Mesendoderm (in vitro differentiated cells): ENCODE measurements at regions not wholly inside any gene's neighbourhood (a gene's known extent, or its start where the extent isn't known, plus 50 kb on each side); places are given as distances from the start of the nearest gene placed in this dataset.
A peak's percentile ranks its signal among the peaks of the same experiment; 100 is the strongest.

Experiments
- DNase-seq: peaks from one replicate; pipeline ENCODE4 v3.0.0; 2013
- H2AK5ac ChIP-seq: 2 replicates; pipeline ENCODE4 v1.6.1; 2013; ENCODE audit warnings: low read length, inconsistent platforms
- H2BK120ac ChIP-seq: 2 replicates; pipeline ENCODE4 v1.6.1; 2013; ENCODE audit warnings: low read depth, mild to moderate bottlenecking, low read length, moderate library complexity, mixed read lengths
- H2BK15ac ChIP-seq: replicated peaks from 2 replicates; pipeline ENCODE4 v1.6.1; 2013; ENCODE audit warnings: low read depth, mild to moderate bottlenecking, moderate library complexity
- H2BK5ac ChIP-seq: 2 replicates; pipeline ENCODE4 v1.6.1; 2013; ENCODE audit warnings: low read length, inconsistent platforms
- H3K18ac ChIP-seq: 2 replicates; pipeline ENCODE4 v1.6.1; 2013; ENCODE audit warnings: mild to moderate bottlenecking, low read length, mixed read lengths
- H3K23ac ChIP-seq: one replicate; pipeline ENCODE4 v1.6.1; 2013; ENCODE audit warnings: low read length
- H3K27ac ChIP-seq: 2 replicates; pipeline ENCODE4 v1.5.1; 2013; ENCODE audit warnings: low read depth, mild to moderate bottlenecking, inconsistent platforms, low read length, moderate library complexity
- H3K27me3 ChIP-seq: 2 replicates; pipeline ENCODE4 v1.6.1; 2013; ENCODE audit warnings: low read length, control low read depth, mild to moderate bottlenecking, inconsistent platforms; ENCODE audit not compliant: insufficient read depth, poor library complexity
- H3K36me3 ChIP-seq: 2 replicates; pipeline ENCODE4 v1.6.1; 2013; ENCODE audit warnings: low read length, inconsistent platforms; ENCODE audit not compliant: control insufficient read depth, insufficient read depth
- H3K4ac ChIP-seq: one replicate; pipeline ENCODE4 v1.6.1; 2013; ENCODE audit warnings: low read depth, mild to moderate bottlenecking, low read length, moderate library complexity
- H3K4me1 ChIP-seq: 2 replicates; pipeline ENCODE4 v1.6.1; 2013; ENCODE audit warnings: low read depth, low read length, inconsistent platforms; ENCODE audit not compliant: control insufficient read depth
- H3K4me2 ChIP-seq: 2 replicates; pipeline ENCODE4 v1.6.1; 2013; ENCODE audit warnings: low read length
- H3K4me3 ChIP-seq: 2 replicates; pipeline ENCODE4 v1.5.1; 2013; ENCODE audit warnings: mild to moderate bottlenecking, low read length
- H3K56ac ChIP-seq: one replicate; pipeline ENCODE4 v1.6.1; 2013; ENCODE audit warnings: low read length
- H3K79me1 ChIP-seq: 2 replicates; pipeline ENCODE4 v1.6.1; 2013; ENCODE audit warnings: low read length, inconsistent platforms
- H3K79me2 ChIP-seq: 2 replicates; pipeline ENCODE4 v1.6.1; 2013; ENCODE audit warnings: mild to moderate bottlenecking, low read length; ENCODE audit not compliant: control insufficient read depth, insufficient read depth
- H3K9ac ChIP-seq: 2 replicates; pipeline ENCODE4 v1.6.1; 2013; ENCODE audit warnings: low read length, inconsistent platforms
- H4K5ac ChIP-seq: one replicate; pipeline ENCODE4 v1.6.1; 2013; ENCODE audit warnings: low read length
- H4K8ac ChIP-seq: one replicate; pipeline ENCODE4 v1.6.1; 2013; ENCODE audit warnings: low read depth, mild to moderate bottlenecking, control low read depth, low read length, moderate library complexity
- WGBS: extraction: QIAGEN DNeasy Blood & Tissue Kit; methylation state at CpG from one replicate; pipeline ENCODE4 v1.1.7; 2013; ENCODE audit warnings: low lambda C conversion rate, missing lambda C conversion rate; ENCODE audit not compliant: insufficient coverage; ENCODE audit errors: extremely low coverage; 5-methylcytosine and 5-hydroxymethylcytosine counted together

DNA sequence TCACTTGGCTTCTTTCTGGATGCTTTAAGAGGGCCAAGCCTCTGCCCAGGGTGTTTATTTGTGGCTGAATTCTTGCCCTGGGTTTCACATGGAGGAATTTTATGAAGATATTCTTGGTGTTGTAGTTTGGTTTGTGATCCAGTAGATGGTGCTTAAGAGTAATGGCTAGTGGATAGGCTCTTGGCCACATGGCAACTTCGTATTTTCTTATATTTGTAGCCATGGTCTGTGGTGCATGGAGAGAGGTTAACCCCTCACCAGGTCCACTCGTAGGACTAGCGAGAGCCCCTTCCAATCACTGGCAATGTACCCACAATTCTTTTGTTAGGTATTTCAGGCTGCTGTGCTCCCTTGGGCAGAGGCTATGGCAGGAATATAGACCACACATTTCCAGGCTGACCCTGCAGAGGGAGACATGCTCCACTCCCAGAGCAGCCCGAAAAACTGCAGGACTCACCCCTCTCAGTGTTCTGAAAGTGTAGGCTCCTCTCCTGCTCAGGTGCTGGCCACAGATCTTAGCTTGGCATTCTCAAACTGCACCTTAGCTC, 582.1 kb upstream of the SETBP1 start:
- H3K27ac ChIP-seq = no peak overlapping the region
- no peak overlapping the region for H3K4me2 ChIP-seq
- H4K8ac ChIP-seq = no peak overlapping the region
- WGBS = no CpG with 5 or more reads among the region's 4 CpGs
- no peaks in the 10 kb centered on the region for H3K27me3 ChIP-seq
- H3K9ac ChIP-seq = no peak overlapping the region
- H2AK5ac ChIP-seq = no peak overlapping the region
- H3K4ac ChIP-seq = no peak overlapping the region
- no peak overlapping the region for H2BK5ac ChIP-seq
- no peak overlapping the region for H2BK15ac ChIP-seq
- no peak overlapping the region for H3K18ac ChIP-seq
- H3K4me1 ChIP-seq = no peaks in the 10 kb centered on the region
- H3K79me1 ChIP-seq = no peaks in the 10 kb centered on the region
- no peaks in the 10 kb centered on the region for H3K36me3 ChIP-seq
- no peak overlapping the region for H4K5ac ChIP-seq
- H3K23ac ChIP-seq = no peak overlapping the region
- peak; percentile 70 for DNase-seq
- H2BK120ac ChIP-seq = no peak overlapping the region
- H3K56ac ChIP-seq = no peak overlapping the region
- H3K4me3 ChIP-seq = no peak overlapping the region
- H3K79me2 ChIP-seq = no peaks in the 10 kb centered on the region

DNA sequence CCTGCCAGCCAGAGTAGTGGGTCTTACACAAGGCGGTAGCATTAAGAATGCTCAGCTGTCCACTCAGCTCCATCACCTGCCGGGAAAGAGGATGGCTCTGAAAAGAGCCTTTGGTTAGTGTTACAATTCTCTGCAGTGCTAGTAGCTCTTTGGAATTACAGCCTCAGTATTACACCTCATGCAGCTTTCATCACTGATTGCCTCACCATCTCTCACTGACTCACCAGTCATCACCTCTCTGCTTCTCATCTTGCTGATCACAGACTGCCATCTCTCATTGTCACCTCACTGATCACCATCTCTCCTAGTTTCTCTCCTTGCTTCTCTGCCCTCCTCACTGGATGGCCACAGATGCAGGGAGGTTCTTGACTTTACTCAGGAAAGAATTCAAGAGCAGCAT, 573.5 kb upstream of the SETBP1 start:
- H3K27ac ChIP-seq = no peak overlapping the region
- no peak overlapping the region for H2AK5ac ChIP-seq
- no peak overlapping the region for H3K18ac ChIP-seq
- no peaks in the 10 kb centered on the region for H3K4me1 ChIP-seq
- no peaks in the 10 kb centered on the region for H3K79me1 ChIP-seq
- no peak overlapping the region for H2BK5ac ChIP-seq
- no peaks in the 10 kb centered on the region for H3K79me2 ChIP-seq
- H3K4me2 ChIP-seq = no peak overlapping the region
- H4K5ac ChIP-seq = no peak overlapping the region
- no peak for DNase-seq
- no peak overlapping the region for H3K4me3 ChIP-seq
- H2BK15ac ChIP-seq = no peak overlapping the region
- H3K36me3 ChIP-seq = no peaks in the 10 kb centered on the region
- H3K9ac ChIP-seq = no peak overlapping the region
- H3K56ac ChIP-seq = no peak overlapping the region
- no peaks in the 10 kb centered on the region for H3K27me3 ChIP-seq
- H3K4ac ChIP-seq = no peak overlapping the region
- no CpG with 5 or more reads among the region's 2 CpGs for WGBS
- H3K23ac ChIP-seq = no peak overlapping the region
- H4K8ac ChIP-seq = no peak overlapping the region
- no peak overlapping the region for H2BK120ac ChIP-seq

DNA sequence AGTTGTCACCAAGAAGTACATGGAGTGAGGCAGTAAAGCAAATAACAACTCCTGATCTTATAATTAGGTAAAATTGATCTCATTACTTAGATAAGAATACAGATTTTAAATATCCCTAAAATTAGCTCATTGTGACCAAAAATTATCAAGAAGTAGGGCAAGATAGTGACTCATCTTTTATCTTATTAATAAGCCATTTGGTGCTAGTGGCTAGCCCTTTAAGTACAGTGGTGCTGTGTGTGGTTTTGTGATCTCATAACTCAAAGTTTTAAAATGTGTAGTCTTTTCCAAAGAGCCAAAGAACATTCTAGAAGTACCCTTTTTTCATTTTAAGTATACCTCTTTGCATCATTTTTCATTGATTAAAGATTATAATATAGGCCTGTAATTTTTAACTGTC, 569.4 kb upstream of the SETBP1 start:
- no peak overlapping the region for H3K56ac ChIP-seq
- no peak overlapping the region for H3K27ac ChIP-seq
- no peak overlapping the region for H2BK120ac ChIP-seq
- H4K5ac ChIP-seq = no peak overlapping the region
- H3K27me3 ChIP-seq = no peaks in the 10 kb centered on the region
- no peak overlapping the region for H3K9ac ChIP-seq
- no peak overlapping the region for H3K4ac ChIP-seq
- no peaks in the 10 kb centered on the region for H3K4me1 ChIP-seq
- H3K18ac ChIP-seq = no peak overlapping the region
- no peak overlapping the region for H2BK5ac ChIP-seq
- no peak overlapping the region for H3K4me3 ChIP-seq
- DNase-seq = no peak
- no peaks in the 10 kb centered on the region for H3K79me2 ChIP-seq
- no peak overlapping the region for H2AK5ac ChIP-seq
- H2BK15ac ChIP-seq = no peak overlapping the region
- H3K23ac ChIP-seq = no peak overlapping the region
- no peaks in the 10 kb centered on the region for H3K36me3 ChIP-seq
- H3K79me1 ChIP-seq = no peaks in the 10 kb centered on the region
- no peak overlapping the region for H4K8ac ChIP-seq
- H3K4me2 ChIP-seq = no peak overlapping the region

DNA sequence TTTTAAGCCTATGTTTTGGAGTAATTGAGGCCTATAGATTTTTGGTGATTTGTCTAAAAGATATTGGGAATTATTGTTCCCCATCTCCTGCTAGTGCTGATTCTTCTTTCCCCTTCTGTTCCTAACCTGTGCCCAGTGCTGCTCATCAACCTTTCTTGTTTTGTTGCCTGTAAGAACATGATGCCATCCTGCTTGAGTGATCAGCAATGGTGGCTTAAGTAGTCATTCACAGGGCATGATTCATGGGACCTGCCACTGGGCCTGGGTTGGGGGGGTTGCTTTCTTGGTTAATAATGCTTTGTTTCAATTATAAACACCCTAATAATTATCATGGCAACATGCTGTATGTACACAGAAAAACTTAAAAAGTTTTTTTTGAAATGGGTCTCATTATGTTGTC, 562.9 kb upstream of the SETBP1 start:
- no peak for DNase-seq
- no peak overlapping the region for H2BK15ac ChIP-seq
- no peak overlapping the region for H3K4ac ChIP-seq
- H3K56ac ChIP-seq = no peak overlapping the region
- no peak overlapping the region for H2BK5ac ChIP-seq
- H2AK5ac ChIP-seq = no peak overlapping the region
- H3K18ac ChIP-seq = no peak overlapping the region
- no peak overlapping the region for H2BK120ac ChIP-seq
- no peak overlapping the region for H3K4me3 ChIP-seq
- no peaks in the 10 kb centered on the region for H3K79me2 ChIP-seq
- no peaks in the 10 kb centered on the region for H3K36me3 ChIP-seq
- no peak overlapping the region for H3K4me2 ChIP-seq
- no peak overlapping the region for H3K27ac ChIP-seq
- no peak overlapping the region for H4K8ac ChIP-seq
- no peaks in the 10 kb centered on the region for H3K4me1 ChIP-seq
- no peaks in the 10 kb centered on the region for H3K79me1 ChIP-seq
- H3K27me3 ChIP-seq = no peaks in the 10 kb centered on the region
- H4K5ac ChIP-seq = no peak overlapping the region
- no peak overlapping the region for H3K23ac ChIP-seq
- H3K9ac ChIP-seq = no peak overlapping the region

DNA sequence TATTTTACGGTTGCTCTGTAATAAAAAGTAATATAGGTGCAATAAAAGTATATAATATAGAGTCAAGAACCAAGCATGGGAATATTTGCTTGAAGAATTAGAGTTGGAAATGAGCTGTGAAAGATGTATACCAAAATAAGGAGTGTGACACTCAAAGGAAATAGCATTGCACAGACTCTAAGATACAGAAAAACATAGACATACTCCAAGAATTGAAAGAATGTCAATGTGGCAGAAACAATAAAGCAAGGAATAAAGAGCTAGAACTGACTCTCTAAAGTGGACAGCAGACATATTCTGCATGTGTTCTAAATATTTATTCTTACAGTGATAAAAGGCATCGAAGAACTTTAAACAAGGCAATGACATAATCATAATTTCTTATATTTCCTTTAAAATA, 561.1 kb upstream of the SETBP1 start:
- Histone ChIP-seq H3K9ac (no peak overlapping the region), H3K4ac (no peak overlapping the region), H3K56ac (no peak overlapping the region), H3K23ac (no peak overlapping the region), H3K18ac (no peak overlapping the region), H2BK15ac (no peak overlapping the region), H3K4me3 (no peak overlapping the region), H3K27me3 (no peaks in the 10 kb centered on the region), H3K4me1 (no peaks in the 10 kb centered on the region), H3K79me1 (no peaks in the 10 kb centered on the region), H2AK5ac (no peak overlapping the region), H3K4me2 (no peak overlapping the region), H2BK5ac (no peak overlapping the region), H3K79me2 (no peaks in the 10 kb centered on the region), H3K36me3 (no peaks in the 10 kb centered on the region), H4K5ac (no peak overlapping the region), H3K27ac (no peak overlapping the region), H2BK120ac (no peak overlapping the region), H4K8ac (no peak overlapping the region)
- WGBS = no CpG with 5 or more reads among the region's 2 CpGs
- DNase-seq = no peak

DNA sequence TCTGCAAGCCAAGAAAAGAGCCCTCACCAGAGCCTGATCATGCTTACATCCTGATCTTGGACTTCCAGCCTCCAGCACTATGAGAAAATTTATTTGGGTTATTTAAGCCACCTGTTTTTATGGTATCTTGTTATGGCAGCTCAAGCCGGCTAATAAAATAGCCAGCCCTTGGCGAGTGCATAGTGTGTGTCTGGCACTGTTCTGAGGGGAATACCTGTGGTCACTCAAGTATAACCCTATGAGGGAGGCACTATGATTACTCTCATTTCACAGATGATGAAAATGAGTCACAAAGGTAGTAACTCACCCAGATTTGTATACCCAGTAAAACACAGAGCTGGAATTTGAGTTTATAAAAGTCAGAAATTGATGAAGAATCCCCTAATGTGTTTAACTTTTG, 556.9 kb upstream of the SETBP1 start:
- Histone ChIP-seq H2BK5ac (no peak overlapping the region), H2BK120ac (no peak overlapping the region), H4K5ac (no peak overlapping the region), H3K23ac (no peak overlapping the region), H3K36me3 (no peaks in the 10 kb centered on the region), H3K18ac (no peak overlapping the region), H2AK5ac (no peak overlapping the region), H4K8ac (no peak overlapping the region), H3K79me1 (no peaks in the 10 kb centered on the region), H3K4ac (no peak overlapping the region), H3K79me2 (no peaks in the 10 kb centered on the region), H3K4me3 (no peak overlapping the region), H3K27ac (no peak overlapping the region), H3K27me3 (no peaks in the 10 kb centered on the region), H3K4me2 (no peak overlapping the region), H2BK15ac (no peak overlapping the region), H3K4me1 (no peaks in the 10 kb centered on the region), H3K9ac (no peak overlapping the region), H3K56ac (no peak overlapping the region)
- no CpG with 5 or more reads among the region's 2 CpGs for WGBS
- DNase-seq = no peak
